GM18951 (cell line): ENCODE measurements at regions not wholly inside any gene's neighbourhood (a gene's known extent, or its start where the extent isn't known, plus 50 kb on each side); places are given as distances from the start of the nearest gene placed in this dataset.

Experiments used
- POLR2A ChIP-seq: IDR thresholded peaks from 4 replicates; pipeline ENCODE4 v1.6.1; 2011; ENCODE audit warnings: mild to moderate bottlenecking; ENCODE audit not compliant: insufficient read length, insufficient read depth; ENCODE audit errors: extremely low read depth
- in situ Hi-C: fragments of 300-500 bp; cut with MboI; formaldehyde crosslinking; loops from one replicate; pipeline ENCODE4 v1.12.0; 2022; ENCODE audit warnings: low sequenced_read_pairs, mixed read lengths, inconsistent platforms; ENCODE audit not compliant: unreplicated experiment

- in situ Hi-C loops = loop anchor here (25.0 kb wide), 1 partner anchor 197 kb away; no protein-coding TSS in a partner anchor
- TF ChIP-seq POLR2A = no peak
Observed at GRCh38 chr11:50333861-50334260, 301.2 kb downstream of the OR4C45 start.

- in situ Hi-C loops = loop anchor here (25.0 kb wide), 1 partner anchor 200 kb away; no protein-coding TSS in a partner anchor
Observed at GRCh38 chr11:50337432-50337831, 304.8 kb downstream of the OR4C45 start.

GRCh38 chr11:50348018-50348417 lies 315.3 kb downstream of the OR4C45 start:
- in situ Hi-C loops = loop anchor here (25.0 kb wide), 1 partner anchor 211 kb away; no protein-coding TSS in a partner anchor

- in situ Hi-C loops = no loop called here
- no peak for TF ChIP-seq POLR2A
Observed at GRCh38 chr11:50379484-50379883, 346.8 kb downstream of the OR4C45 start.

- TF ChIP-seq POLR2A = no peak
- in situ Hi-C loops = no loop called here
Observed at GRCh38 chr11:50394017-50394416, 361.3 kb downstream of the OR4C45 start.

GRCh38 chr11:50412832-50413231 lies 380.2 kb downstream of the OR4C45 start:
- no peak for TF ChIP-seq POLR2A
- in situ Hi-C loops = no loop called here

GRCh38 chr11:50423208-50423607 lies 390.5 kb downstream of the OR4C45 start:
- in situ Hi-C loops = no loop called here
- TF ChIP-seq POLR2A = no peak
